GM19468 (cell line): ENCODE measurements at regions not wholly inside any gene's neighbourhood (a gene's known extent, or its start where the extent isn't known, plus 50 kb on each side); places are given as distances from the start of the nearest gene placed in this dataset.
"Not testable (repeated sequence)": the region's sequence is repeated elsewhere in the genome, so short reads cannot be mapped to it uniquely, and the experiment has no call there.

Experiments used
- ATAC-seq: cut with Tn5 transposase; IDR thresholded peaks from one replicate; pipeline ENCODE4 v1.9.1; 2021; ENCODE audit warnings: mild to moderate bottlenecking, moderate library complexity, moderate number of reproducible peaks; ENCODE audit not compliant: unreplicated experiment; ENCODE audit errors: extremely low read depth

DNA sequence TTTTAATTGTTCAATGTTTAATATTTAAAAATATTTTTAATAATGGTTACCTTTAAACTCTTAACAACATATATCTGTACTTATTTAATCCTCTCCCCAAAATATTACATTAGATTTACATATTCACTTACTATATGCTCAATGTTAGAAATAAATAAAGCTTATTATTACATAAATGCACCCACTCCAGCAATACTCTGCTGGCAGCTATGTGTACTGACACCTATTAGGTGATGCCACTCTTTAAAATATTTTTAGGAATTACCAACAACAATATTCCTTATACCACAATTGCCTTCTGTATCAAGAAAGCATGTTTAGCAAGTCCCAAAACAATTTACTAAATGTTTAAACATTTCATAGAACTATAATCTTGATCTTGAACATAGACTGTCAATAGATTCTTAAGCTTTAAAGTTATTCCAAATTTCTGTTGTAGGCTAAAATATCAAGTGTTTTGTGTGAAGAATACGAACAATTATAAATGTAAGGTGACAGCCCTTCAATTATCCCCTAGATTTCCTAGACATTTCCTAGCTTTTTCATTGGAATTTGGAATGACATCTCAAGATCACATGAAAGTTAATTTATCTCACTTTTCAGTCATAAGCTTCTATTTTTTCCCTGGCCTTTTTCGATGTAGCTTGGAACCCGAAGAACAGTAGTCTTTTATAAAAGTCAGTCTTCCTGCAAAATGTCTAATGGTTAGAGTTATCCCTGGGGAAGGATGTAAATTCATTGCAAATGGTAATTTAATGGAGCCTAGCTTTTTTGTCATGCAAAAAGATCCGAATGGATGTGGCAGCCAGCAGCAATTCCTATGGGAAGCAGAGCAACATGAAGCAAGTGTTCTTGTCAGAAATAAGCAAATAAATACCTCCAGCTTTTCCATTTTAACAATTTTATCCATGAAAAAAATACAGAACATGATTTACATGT is 907.5 kb upstream of the ATXN7L3B start:
- no peak for ATAC-seq

- ATAC-seq, result no peak
These were observed 905.4 kb upstream of the ATXN7L3B start for GRCh38 chr12:73632191-73632590.

DNA sequence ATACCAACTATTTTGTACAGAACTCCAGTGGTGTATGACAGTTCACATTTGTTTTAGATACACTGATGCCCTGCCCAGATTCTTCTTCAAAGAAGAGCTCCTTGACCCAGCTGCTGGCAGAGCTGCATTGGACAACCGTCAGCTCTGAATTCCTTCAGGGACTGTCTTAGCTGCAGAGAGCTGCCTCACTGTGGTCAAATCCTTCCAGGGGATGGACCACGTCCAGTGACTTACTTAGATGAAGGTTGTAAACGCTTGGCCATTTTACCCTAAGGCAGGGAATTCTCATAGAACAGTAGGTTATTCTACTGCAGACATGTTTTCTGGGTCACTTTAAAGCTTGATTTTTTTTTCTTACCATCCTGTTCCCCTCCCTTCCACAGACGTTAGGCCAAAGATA is 905.0 kb upstream of the ATXN7L3B start:
- no peak for ATAC-seq

DNA sequence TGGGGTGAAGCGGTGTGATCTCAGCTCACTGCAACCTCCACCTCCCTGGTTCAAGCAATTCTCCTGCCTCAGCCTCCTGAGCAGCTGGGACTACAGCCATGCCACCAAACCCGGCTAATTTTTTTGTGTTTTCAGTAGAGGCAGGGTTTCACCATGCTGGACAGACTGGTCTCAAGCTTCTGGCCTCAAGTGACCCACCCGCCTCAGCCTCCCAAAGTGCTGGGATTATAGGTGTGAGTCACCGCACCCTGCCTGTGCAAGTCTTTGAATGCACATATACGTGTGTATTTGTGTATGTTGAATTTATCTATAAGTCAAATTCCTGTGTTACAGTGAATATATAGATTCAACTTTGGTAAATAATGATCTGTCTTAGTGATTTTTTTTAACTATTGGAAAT is 898.2 kb upstream of the ATXN7L3B start:
- ATAC-seq, result not testable (repeated sequence)

- no peak for ATAC-seq
These were observed 881.3 kb upstream of the ATXN7L3B start for GRCh38 chr12:73656375-73656774.

DNA sequence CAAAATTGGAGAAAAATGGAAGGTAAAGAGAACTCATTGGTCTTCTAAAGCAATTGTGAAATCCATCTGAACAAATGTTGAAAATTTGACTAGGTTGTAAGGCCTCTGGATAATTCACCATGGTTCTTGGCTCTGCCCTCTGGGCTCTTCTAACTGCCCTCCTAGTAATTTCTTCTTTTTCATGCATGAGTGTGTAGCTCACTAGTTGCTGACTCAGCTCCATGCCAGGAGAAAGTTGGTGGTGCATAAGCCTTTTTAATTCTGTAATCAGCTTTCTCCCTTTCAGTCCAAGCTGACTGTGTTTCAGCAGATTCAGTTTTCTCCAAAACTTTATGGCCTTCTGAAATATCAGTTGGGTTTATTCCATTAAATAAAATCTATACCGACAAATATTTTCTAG is 877.8 kb upstream of the ATXN7L3B start:
- no peak for ATAC-seq

DNA sequence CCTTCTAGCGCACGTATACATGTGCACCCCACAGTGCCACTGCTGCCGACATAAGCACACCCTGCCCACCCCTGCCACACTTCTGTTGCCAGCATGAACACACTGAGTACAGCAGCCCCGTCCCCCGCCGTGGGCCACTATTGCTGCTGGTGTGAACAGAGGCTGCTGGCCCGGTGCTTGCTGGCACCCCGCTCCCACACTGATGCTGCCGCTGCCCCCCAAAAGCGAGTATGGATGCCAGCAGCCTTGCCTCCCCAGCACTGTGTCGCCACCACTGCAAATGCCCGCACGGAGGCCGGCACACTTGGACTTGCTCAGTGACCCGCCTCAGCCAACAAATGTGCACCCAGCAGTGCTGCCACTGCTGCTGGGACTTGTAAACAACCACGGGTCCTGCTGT is 872.4 kb upstream of the ATXN7L3B start:
- ATAC-seq, result no peak

DNA sequence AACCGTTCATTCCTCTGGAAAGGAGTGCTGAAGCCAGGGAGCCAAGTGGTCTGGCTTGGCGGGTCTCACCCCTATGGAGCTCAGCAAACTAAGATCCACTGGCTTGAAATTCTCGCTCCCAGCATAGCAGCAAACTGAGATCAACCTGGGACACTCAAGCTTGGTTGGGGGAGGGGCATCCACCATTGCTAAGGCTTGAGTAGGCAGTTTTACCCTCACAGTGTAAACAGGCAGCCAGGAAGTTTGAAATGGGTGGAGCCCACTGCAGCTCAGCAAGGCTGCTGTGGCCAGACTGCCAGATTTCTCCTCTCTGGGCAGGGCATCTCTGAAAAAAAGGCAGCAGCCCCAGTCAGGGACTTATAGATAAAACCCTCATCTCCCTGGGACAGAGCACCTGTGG is 866.1 kb upstream of the ATXN7L3B start:
- not testable (repeated sequence) for ATAC-seq

DNA sequence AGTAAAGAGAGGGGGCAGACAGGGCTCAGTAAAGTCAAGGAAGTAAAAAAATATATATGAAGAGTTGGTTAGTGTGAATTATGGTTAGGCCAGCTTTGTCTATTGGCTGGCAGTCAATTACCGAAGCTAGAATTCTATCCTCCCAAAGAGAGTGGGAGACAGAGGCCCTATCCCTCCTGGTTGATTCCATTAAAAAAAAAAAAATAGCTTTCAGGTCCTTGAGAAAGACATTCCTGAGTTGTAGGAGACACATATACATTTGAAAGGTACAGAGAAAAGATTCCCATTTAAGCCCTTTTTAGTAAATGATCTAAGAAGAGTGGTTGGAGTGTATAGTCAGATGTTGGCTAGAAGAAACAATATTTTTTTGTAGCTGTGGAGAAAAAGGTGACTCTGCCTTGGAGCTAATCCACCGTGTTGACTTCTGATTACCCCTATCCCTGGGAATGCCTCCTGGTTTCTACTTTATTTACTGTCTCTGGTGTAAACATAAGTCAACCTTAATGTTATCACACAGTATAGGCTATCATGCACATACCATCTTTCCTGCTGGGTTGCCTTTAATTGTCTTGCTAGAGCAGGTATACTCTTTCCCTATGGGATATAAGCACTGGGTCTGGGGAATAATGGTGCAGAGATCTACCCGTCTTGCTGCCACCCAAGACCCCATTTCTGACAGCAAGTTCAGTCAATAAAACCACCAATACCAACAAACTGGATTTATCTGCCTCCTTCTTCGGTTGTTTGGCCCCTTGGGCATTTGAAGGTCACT is 859.9 kb upstream of the ATXN7L3B start:
- ATAC-seq, result no peak

DNA sequence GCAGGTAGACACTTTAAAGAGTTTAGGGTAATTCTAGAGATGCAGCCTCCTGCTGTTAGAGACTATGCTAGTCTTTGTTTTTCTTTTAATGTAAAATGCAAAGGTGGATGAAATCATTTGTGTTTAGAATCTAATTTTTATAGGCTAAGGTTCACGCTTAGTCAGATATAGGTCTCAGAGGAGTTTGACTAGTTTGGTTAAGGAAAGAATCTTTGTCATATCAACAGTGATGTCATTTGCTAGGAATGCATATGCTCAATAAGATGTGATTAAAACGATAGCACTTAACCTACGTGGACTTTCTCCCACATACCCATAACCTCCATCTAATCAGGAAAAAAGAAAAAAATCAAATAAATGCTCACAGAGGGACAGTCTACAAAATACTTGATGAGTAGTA is 859.3 kb upstream of the ATXN7L3B start:
- no peak for ATAC-seq

- ATAC-seq, result no peak
These were observed 838.3 kb upstream of the ATXN7L3B start for GRCh38 chr12:73699318-73699717.

- no peak for ATAC-seq
These were observed 823.0 kb upstream of the ATXN7L3B start for GRCh38 chr12:73714655-73715054.

DNA sequence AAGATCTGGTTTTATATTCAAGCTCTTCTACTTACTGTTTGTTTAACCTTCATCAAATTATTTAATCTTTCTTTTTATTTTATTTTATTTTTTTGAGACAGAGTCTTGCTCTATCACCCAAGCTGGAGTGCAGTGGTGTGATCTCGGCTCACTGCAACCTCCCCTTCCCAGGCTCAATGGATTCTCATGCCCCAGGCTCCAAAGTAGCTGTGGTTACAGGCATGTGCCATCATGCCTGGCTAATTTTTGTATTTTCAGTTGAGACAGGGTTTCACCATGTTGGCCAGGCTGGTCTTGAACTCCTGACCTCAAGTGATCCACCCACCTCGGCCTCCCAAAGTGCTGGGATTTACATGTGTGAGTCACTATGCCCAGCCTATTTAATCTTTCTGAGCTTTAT is 821.5 kb upstream of the ATXN7L3B start:
- not testable (repeated sequence) for ATAC-seq

- ATAC-seq, result no peak
These were observed 818.4 kb upstream of the ATXN7L3B start for GRCh38 chr12:73719223-73719622.

- no peak for ATAC-seq
These were observed 810.8 kb upstream of the ATXN7L3B start for GRCh38 chr12:73726881-73727280.

DNA sequence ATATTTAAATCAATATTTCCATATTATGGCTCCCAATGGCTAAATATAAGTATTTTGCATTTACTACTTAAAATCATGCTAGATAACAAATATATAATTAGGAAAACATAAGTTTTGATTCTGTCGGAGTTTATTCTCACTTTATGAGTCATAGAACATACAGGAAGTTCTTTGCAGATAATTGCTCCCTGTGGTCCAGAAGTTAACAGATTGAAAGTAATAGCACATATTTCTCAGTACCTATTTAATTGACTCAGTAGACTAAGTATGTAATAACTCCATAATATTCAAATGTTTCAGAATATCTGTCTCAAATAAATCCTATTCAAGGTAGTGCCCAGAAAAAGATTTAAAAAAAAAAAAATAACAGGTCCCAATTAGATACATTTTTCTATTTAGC is 806.0 kb upstream of the ATXN7L3B start:
- no peak for ATAC-seq

DNA sequence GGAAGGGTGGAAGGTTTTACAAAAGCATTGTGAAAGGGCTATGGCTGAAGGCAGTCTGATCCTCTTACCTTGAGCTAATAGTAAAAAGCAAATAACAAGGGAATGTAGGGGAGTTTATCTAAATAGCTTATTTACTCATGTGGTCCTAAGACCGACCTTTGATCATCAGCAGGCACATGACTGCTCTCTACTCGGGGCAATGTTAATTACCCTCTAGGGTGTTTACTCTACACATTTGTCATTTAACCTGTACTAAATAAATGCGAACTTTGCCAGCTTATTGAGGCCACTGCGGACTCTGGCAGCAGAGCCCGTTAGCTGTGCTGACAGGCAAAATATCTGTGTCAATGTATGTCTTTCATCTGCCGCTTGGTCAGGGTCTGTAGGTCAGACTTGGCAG is 768.3 kb upstream of the ATXN7L3B start:
- ATAC-seq, result no peak

GRCh38 chr12:73798523-73798922 is 739.1 kb upstream of the ATXN7L3B start:
- no peak for ATAC-seq

DNA sequence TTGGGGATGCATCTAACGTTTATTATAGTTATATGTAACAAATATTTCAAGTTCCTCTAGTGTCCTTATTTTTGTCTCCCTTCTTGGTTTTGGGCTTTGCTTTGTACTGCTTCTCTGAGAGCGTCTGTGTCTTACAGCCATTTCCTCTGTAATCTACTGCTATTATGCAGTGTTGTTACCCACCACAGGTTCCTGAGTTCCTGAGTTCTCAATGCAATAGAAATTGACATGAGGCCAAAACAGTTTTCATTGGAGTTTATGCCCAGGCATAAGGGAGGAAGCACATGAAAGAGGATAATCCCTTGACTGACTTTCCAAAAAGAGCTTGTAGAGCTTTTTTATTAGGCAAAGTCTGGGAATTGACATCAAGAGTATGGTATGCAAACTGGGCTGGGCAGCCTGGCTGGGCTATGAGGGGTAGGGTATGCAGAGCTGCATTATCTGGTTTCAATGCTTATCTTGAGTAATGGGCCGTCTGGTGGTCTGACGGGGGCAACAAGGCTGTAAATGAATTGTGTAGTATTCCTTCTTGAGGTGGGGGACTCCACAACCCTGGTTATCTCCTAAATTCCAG is 722.5 kb upstream of the ATXN7L3B start:
- no peak for ATAC-seq

DNA sequence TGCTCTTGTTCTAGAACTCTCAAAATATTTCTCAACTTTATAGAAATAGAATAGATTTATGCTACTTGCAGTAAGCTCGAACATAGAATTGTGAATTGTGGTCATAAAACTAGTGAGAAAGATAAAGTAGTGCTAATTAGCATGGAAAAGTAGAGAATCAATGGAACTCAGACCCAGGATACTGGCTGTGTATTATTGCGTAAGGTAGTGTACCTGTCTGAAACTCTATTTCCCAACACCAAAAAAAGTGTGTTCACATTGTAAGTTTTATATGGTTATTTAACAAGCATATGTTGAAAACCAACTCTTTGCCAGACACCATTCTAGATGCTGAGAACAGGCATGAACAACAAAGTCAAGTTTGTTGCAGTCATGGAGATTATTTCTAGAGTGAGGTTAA is 720.5 kb upstream of the ATXN7L3B start:
- ATAC-seq, result no peak

DNA sequence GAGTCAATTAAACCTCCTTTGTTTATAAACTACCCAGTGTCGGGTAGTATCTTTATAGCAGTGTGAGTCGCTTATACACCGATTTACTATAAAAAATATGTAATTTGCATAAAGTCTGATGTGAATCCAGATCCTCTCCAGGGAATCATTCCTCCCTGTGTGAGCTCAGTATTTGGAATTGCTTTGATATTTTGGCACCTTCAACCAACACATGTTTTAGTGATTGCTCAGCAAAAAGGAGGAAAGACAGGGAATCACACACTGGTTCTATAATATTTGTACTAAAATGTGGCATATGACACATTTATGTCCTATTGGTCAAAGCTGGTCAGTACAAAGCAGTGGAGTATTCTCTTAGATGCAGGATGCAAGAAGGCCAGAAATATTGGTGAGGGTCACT is 703.9 kb upstream of the ATXN7L3B start:
- ATAC-seq, result no peak
